ENCODE measurements at regions not wholly inside any gene's neighbourhood (a gene's known extent, or its start where the extent isn't known, plus 50 kb on each side); places are given as distances from the start of the nearest gene placed in this dataset.

GRCh38 chr2:198615972-198616371 lies 811.6 kb downstream of the PLCL1 start:
- TF ChIP-seq CTCF (IDR thresholded peaks at IDR 0.05 in 4 of 5, conservative IDR thresholded peaks at IDR 0.05 in 1 of 5): no peak
- TF ChIP-seq POLR2A (IDR thresholded peaks at IDR 0.05): no peak

All from gastrocnemius medialis (tissue), 4 donors.